IMR-90 (cell line): ENCODE measurements at regions not wholly inside any gene's neighbourhood (a gene's known extent, or its start where the extent isn't known, plus 50 kb on each side); places are given as distances from the start of the nearest gene placed in this dataset.

Experiments used
- ATAC-seq: fragments of 200-7000 bp; cut with Tn5 transposase; 2 replicates; pipeline ENCODE4 v1.9.1; 2020; ENCODE audit warnings: low read depth, mild to moderate bottlenecking, moderate library complexity
- BruUV-seq: library from RNA; stranded (reverse); fragments of 400-500 nt; replicated peaks from 2 replicates; lab custom pipeline; 2021; lab: Mats Ljungman, UMichigan
- CTCF ChIA-PET: fragments of 300-600 bp; formaldehyde crosslinking; extraction: SDS; loops from one replicate; lab custom pipeline; 2021; ENCODE audit warnings: antibody characterized with exemption; lab: Yijun Ruan, JAX
- POLR2A ChIA-PET: fragments of 300-600 bp; sonication (Branson Sonifier 250); formaldehyde crosslinking; loops from one replicate; lab custom pipeline; 2022; ENCODE audit warnings: antibody characterized with exemption; ENCODE audit not compliant: unreplicated experiment; lab: Charles Lee
- DNase-seq: peaks from one replicate; pipeline ENCODE4 v3.0.0; 2013
- H2AFZ ChIP-seq: replicated peaks from 2 replicates; pipeline ENCODE3; 2013; ENCODE audit warnings: low read length, mild to moderate bottlenecking; ENCODE audit not compliant: poor library complexity
- H2AK5ac ChIP-seq: 2 replicates; pipeline ENCODE4 v1.6.1; 2013; ENCODE audit warnings: low read depth, low read length, inconsistent platforms
- H2AK9ac ChIP-seq: replicated peaks from 2 replicates; pipeline ENCODE3; 2013; ENCODE audit warnings: mild to moderate bottlenecking, low read depth, low read length, moderate library complexity; ENCODE audit not compliant: poor library complexity
- H2BK120ac ChIP-seq: 2 replicates; pipeline ENCODE4 v1.6.1; 2013; ENCODE audit warnings: low read depth, low read length, inconsistent platforms
- H2BK15ac ChIP-seq: 3 replicates; pipeline ENCODE4 v1.6.1; 2013; ENCODE audit warnings: low read depth, low read length, inconsistent platforms
- H2BK20ac ChIP-seq: 2 replicates; pipeline ENCODE4 v1.6.1; 2013; ENCODE audit warnings: low read depth, mild to moderate bottlenecking, inconsistent platforms, low read length, moderate library complexity
- H2BK5ac ChIP-seq: 2 replicates; pipeline ENCODE4 v1.6.1; 2013; ENCODE audit warnings: mild to moderate bottlenecking, low read depth, low read length, inconsistent platforms; ENCODE audit not compliant: poor library complexity, severe bottlenecking
- H3K14ac ChIP-seq: replicated peaks from 2 replicates; pipeline ENCODE4 v1.6.1; 2013; ENCODE audit warnings: low read depth, low read length, inconsistent platforms
- H3K18ac ChIP-seq: 2 replicates; pipeline ENCODE4 v1.6.1; 2013; ENCODE audit warnings: low read depth, low read length, control low read depth
- H3K23ac ChIP-seq: 2 replicates; pipeline ENCODE4 v1.6.1; 2013; ENCODE audit warnings: low read depth, low read length, inconsistent platforms
- H3K27ac ChIP-seq: 2 replicates; pipeline ENCODE4 v1.5.1; 2013; ENCODE audit warnings: mild to moderate bottlenecking, control low read depth, low read length; ENCODE audit not compliant: insufficient read depth
- H3K27me3 ChIP-seq: 2 replicates; pipeline ENCODE4 v1.6.1; 2013; ENCODE audit warnings: low read length; ENCODE audit not compliant: control insufficient read depth, insufficient read depth
- H3K36me3 ChIP-seq: 2 replicates; pipeline ENCODE4 v1.6.1; 2013; ENCODE audit warnings: low read length, mixed read lengths; ENCODE audit not compliant: control insufficient read depth, insufficient read depth
- H3K4ac ChIP-seq: 2 replicates; pipeline ENCODE4 v1.6.1; 2013; ENCODE audit warnings: low read depth, low read length, inconsistent platforms
- H3K4me1 ChIP-seq: 2 replicates; pipeline ENCODE4 v1.6.1; 2013; ENCODE audit warnings: low read length, mixed read lengths; ENCODE audit not compliant: control insufficient read depth, insufficient read depth
- H3K4me2 ChIP-seq: 2 replicates; pipeline ENCODE4 v1.6.1; 2013; ENCODE audit warnings: low read depth, mild to moderate bottlenecking, control low read depth, low read length, moderate library complexity
- H3K4me3 ChIP-seq: 2 replicates; pipeline ENCODE4 v1.5.1; 2013; ENCODE audit warnings: low read depth, mild to moderate bottlenecking, control low read depth, low read length, moderate library complexity; ENCODE audit not compliant: insufficient read depth
- H3K56ac ChIP-seq: 2 replicates; pipeline ENCODE4 v1.6.1; 2013; ENCODE audit warnings: low read length, inconsistent platforms; ENCODE audit not compliant: insufficient read depth; ENCODE audit errors: extremely low read depth
- H3K79me1 ChIP-seq, 2 experiments: 2 replicates each; pipeline ENCODE4 v1.6.1; 2013; ENCODE audit warnings: low read length in 2 of 2, inconsistent platforms in 1 of 2, low read depth in 1 of 2
- H3K9ac ChIP-seq: 2 replicates; pipeline ENCODE4 v1.6.1; 2013; ENCODE audit warnings: low read depth, low read length, control low read depth
- H3K9me1 ChIP-seq: 2 replicates; pipeline ENCODE4 v1.6.1; 2013; ENCODE audit warnings: low read length, inconsistent platforms; ENCODE audit not compliant: insufficient read depth
- H3K9me3 ChIP-seq: 2 replicates; pipeline ENCODE4 v1.6.1; 2013; ENCODE audit warnings: low read length; ENCODE audit not compliant: control insufficient read depth, insufficient read depth
- H4K20me1 ChIP-seq: 2 replicates; pipeline ENCODE4 v1.6.1; 2013; ENCODE audit warnings: low read length, inconsistent platforms; ENCODE audit not compliant: insufficient read depth
- H4K5ac ChIP-seq: 2 replicates; pipeline ENCODE4 v1.6.1; 2013; ENCODE audit warnings: mild to moderate bottlenecking, low read depth, low read length, control low read depth
- H4K8ac ChIP-seq, 2 experiments: 2 replicates each; pipeline ENCODE4 v1.6.1; 2013; ENCODE audit warnings: low read depth in 2 of 2, low read length in 2 of 2, control low read depth in 1 of 2, inconsistent platforms in 1 of 2
- H4K91ac ChIP-seq: 2 replicates; pipeline ENCODE4 v1.6.1; 2013; ENCODE audit warnings: low read depth, low read length, inconsistent platforms; ENCODE audit not compliant: insufficient read depth
- BHLHE40 ChIP-seq: fragments of 150-350 bp; IDR thresholded peaks from 2 replicates; pipeline ENCODE4 v1.6.1; 2016; ENCODE audit warnings: mild to moderate bottlenecking, low read depth, low read length
- CEBPB ChIP-seq: IDR thresholded peaks from 2 replicates; pipeline ENCODE4 v1.6.1; 2012; ENCODE audit warnings: low read depth, low read length, improper control_type of control experiment
- CHD1 ChIP-seq: IDR thresholded peaks from 2 replicates; pipeline ENCODE4 v1.6.1; 2012; ENCODE audit warnings: low read depth, low read length, improper control_type of control experiment
- FOS ChIP-seq: fragments of 150-350 bp; IDR thresholded peaks from 2 replicates; pipeline ENCODE4 v1.6.1; 2016; ENCODE audit warnings: low read depth, low read length
- MAFK ChIP-seq: IDR thresholded peaks from 2 replicates; pipeline ENCODE4 v1.6.1; 2012; ENCODE audit warnings: low read depth, low read length, improper control_type of control experiment
- MAZ ChIP-seq: IDR thresholded peaks from 2 replicates; pipeline ENCODE4 v1.6.1; 2012; ENCODE audit warnings: low read depth, mild to moderate bottlenecking, low read length, improper control_type of control experiment, moderate library complexity, borderline replicate concordance
- MXI1 ChIP-seq: IDR thresholded peaks from 2 replicates; pipeline ENCODE4 v1.6.1; 2012; ENCODE audit warnings: low read depth, mild to moderate bottlenecking, low read length, moderate library complexity, borderline replicate concordance
- NFE2L2 ChIP-seq: fragments of 150-350 bp; IDR thresholded peaks from 2 replicates; pipeline ENCODE4 v1.6.1; 2016; ENCODE audit warnings: low read depth, mild to moderate bottlenecking, low read length
- POLR2A ChIP-seq: IDR thresholded peaks from 2 replicates; pipeline ENCODE4 v1.6.1; 2012; ENCODE audit warnings: mild to moderate bottlenecking, low read depth, low read length
- RAD21 ChIP-seq: IDR thresholded peaks from 2 replicates; pipeline ENCODE4 v1.6.1; 2012; ENCODE audit warnings: low read length, improper control_type of control experiment
- RCOR1 ChIP-seq: IDR thresholded peaks from 2 replicates; pipeline ENCODE4 v1.6.1; 2012; ENCODE audit warnings: mild to moderate bottlenecking, low read length, improper control_type of control experiment; ENCODE audit not compliant: insufficient replicate concordance
- RFX5 ChIP-seq: IDR thresholded peaks from 2 replicates; pipeline ENCODE4 v1.8.0; 2012; ENCODE audit warnings: low read depth, mild to moderate bottlenecking, low read length, moderate library complexity
- SMC3 ChIP-seq: fragments of 150-350 bp; IDR thresholded peaks from 2 replicates; pipeline ENCODE4 v1.6.1; 2016; ENCODE audit warnings: low read depth, mild to moderate bottlenecking, antibody characterized with exemption, low read length, moderate library complexity
- WGBS, 2 experiments: methylation state at CpG; one replicate each; pipeline versions ENCODE4 v1.1.5 to v1.1.7; 2013; ENCODE audit warnings: missing lambda C conversion rate in 2 of 2; ENCODE audit not compliant: insufficient read length in 1 of 2; ENCODE audit errors: extremely low coverage in 2 of 2; 5-methylcytosine and 5-hydroxymethylcytosine counted together
- dilution Hi-C: fragments of 300-500 bp; cut with HindIII; formaldehyde crosslinking; loops from one replicate; pipeline ENCODE4 v1.14.3; 2018; ENCODE audit warnings: low sequenced_read_pairs; ENCODE audit not compliant: unreplicated experiment
- in situ Hi-C: fragments of 300-500 bp; cut with MboI; formaldehyde crosslinking; loops from 3 replicates; pipeline ENCODE4 v1.14.3; 2019; ENCODE audit warnings: low sequenced_read_pairs, inconsistent platforms, mixed read lengths
- intact Hi-C: fragments of 100-400 bp; cut with micrococcal nuclease; formaldehyde crosslinking; loops from 2 replicates; pipeline ENCODE4 v1.10.0; 2022
- TF ChIP-seq, protein P1 (sequence below): fragments of 150-350 bp; IDR thresholded peaks from 2 replicates; pipeline ENCODE4 v1.6.1; 2016; ENCODE audit warnings: low read depth, mild to moderate bottlenecking, low read length, moderate library complexity, borderline replicate concordance
- TF ChIP-seq, protein P2 (sequence below): fragments of 150-350 bp; IDR thresholded peaks from 2 replicates; pipeline ENCODE4 v1.6.1; 2017; ENCODE audit warnings: mild to moderate bottlenecking, antibody characterized with exemption, low read length, low read depth
- TF ChIP-seq, protein P3 (sequence below): conservative IDR thresholded peaks from 2 replicates; pipeline ENCODE4 v1.5.1; 2012; ENCODE audit warnings: mild to moderate bottlenecking, low read depth, low read length, improper control_type of control experiment

DNA sequence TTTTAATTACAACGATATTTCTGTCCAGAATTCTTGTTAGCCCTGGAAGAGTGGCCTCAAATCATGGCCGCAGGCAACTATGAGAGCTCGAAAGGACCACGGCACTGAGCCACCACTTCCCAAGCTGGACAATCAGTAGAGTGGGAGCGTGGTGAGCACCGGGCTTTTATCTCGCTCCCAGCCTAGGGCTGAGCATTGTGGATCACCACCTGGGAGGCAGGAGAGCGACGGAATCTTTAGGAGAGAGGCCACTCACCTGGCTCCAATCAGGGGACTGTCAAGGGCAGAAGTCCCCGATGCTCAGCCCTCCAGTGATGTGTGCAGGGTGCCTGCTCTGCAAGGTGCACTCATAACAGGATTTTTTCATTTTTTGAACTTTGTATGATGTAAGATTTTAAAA lies 377.1 kb upstream of the B3GAT1 start:
- H3K4ac ChIP-seq, result no peak overlapping the region
- dilution Hi-C loops, result no loop called here
- no peak overlapping the region for H2BK15ac ChIP-seq
- H3K18ac ChIP-seq, result no peak overlapping the region
- H3K56ac ChIP-seq, result no peak overlapping the region
- no peak for DNase-seq
- H3K4me1 ChIP-seq, result no peaks in the 10 kb centered on the region
- no peak overlapping the region for H3K9ac ChIP-seq
- no peak overlapping the region for H3K14ac ChIP-seq
- H3K23ac ChIP-seq, result no peak overlapping the region
- no peak overlapping the region for H2AK5ac ChIP-seq
- H3K79me1 ChIP-seq, result no peaks in the 10 kb centered on the region
- H4K91ac ChIP-seq, result no peak overlapping the region
- H3K9me1 ChIP-seq, result no peaks in the 10 kb centered on the region
- in situ Hi-C loops, result no loop called here
- TF ChIP-seq, protein P1, sequence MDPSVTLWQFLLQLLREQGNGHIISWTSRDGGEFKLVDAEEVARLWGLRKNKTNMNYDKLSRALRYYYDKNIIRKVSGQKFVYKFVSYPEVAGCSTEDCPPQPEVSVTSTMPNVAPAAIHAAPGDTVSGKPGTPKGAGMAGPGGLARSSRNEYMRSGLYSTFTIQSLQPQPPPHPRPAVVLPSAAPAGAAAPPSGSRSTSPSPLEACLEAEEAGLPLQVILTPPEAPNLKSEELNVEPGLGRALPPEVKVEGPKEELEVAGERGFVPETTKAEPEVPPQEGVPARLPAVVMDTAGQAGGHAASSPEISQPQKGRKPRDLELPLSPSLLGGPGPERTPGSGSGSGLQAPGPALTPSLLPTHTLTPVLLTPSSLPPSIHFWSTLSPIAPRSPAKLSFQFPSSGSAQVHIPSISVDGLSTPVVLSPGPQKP, result no peak
- TF ChIP-seq FOS (no peak), SMC3 (no peak), MAFK (no peak), MAZ (no peak), RCOR1 (no peak), CEBPB (no peak), BHLHE40 (no peak), POLR2A (no peak), RAD21 (no peak), NFE2L2 (no peak), CHD1 (no peak), MXI1 (no peak), RFX5 (no peak)
- TF ChIP-seq, protein P2, sequence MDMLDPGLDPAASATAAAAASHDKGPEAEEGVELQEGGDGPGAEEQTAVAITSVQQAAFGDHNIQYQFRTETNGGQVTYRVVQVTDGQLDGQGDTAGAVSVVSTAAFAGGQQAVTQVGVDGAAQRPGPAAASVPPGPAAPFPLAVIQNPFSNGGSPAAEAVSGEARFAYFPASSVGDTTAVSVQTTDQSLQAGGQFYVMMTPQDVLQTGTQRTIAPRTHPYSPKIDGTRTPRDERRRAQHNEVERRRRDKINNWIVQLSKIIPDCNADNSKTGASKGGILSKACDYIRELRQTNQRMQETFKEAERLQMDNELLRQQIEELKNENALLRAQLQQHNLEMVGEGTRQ, result no peak
- TF ChIP-seq, protein P3, sequence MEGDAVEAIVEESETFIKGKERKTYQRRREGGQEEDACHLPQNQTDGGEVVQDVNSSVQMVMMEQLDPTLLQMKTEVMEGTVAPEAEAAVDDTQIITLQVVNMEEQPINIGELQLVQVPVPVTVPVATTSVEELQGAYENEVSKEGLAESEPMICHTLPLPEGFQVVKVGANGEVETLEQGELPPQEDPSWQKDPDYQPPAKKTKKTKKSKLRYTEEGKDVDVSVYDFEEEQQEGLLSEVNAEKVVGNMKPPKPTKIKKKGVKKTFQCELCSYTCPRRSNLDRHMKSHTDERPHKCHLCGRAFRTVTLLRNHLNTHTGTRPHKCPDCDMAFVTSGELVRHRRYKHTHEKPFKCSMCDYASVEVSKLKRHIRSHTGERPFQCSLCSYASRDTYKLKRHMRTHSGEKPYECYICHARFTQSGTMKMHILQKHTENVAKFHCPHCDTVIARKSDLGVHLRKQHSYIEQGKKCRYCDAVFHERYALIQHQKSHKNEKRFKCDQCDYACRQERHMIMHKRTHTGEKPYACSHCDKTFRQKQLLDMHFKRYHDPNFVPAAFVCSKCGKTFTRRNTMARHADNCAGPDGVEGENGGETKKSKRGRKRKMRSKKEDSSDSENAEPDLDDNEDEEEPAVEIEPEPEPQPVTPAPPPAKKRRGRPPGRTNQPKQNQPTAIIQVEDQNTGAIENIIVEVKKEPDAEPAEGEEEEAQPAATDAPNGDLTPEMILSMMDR, result no peak
- intact Hi-C loops, result no loop called here
- no peak overlapping the region for H3K27ac ChIP-seq
- no peak overlapping the region for H2BK20ac ChIP-seq
- WGBS, 2 experiments, result 31% methylated on average over 4 of the region's 10 CpGs; no CpG with 5 or more reads in 1 of the 2 experiments
- H3K9me3 ChIP-seq, result peaks cover 20% of the 10 kb centered on the region
- ATAC-seq, result no peak
- no peak overlapping the region for H2BK120ac ChIP-seq
- H4K8ac ChIP-seq, result no peak overlapping the region
- H3K27me3 ChIP-seq, result no peaks in the 10 kb centered on the region
- H3K4me2 ChIP-seq, result no peak overlapping the region
- no peak overlapping the region for H3K4me3 ChIP-seq
- H2BK5ac ChIP-seq, result no peak overlapping the region
- H3K36me3 ChIP-seq, result no peaks in the 10 kb centered on the region
- CTCF ChIA-PET, result no interaction called here
- no peak overlapping the region for H4K5ac ChIP-seq
- POLR2A ChIA-PET, result no interaction called here
- no TSS peak for BruUV-seq
- H2AFZ ChIP-seq, result no peak overlapping the region
- no peak overlapping the region for H2AK9ac ChIP-seq
- no peaks in the 10 kb centered on the region for H4K20me1 ChIP-seq
